A549 (cell line): ENCODE measurements at regions not wholly inside any gene's neighbourhood (a gene's known extent, or its start where the extent isn't known, plus 50 kb on each side); places are given as distances from the start of the nearest gene placed in this dataset.

Source experiments
- ATAC-seq, 2 experiments: fragments of 200-7000 bp in 1 of 2; fragments of >200 bp in 1 of 2; cut with Nextera tagmentation in 1 of 2; cut with Tn5 transposase in 1 of 2; 3 replicates each; pipeline versions ENCODE4 v1.8.0 to v1.9.1; 2018 to 2020; ENCODE audit warnings: mild to moderate bottlenecking in 1 of 2, moderate library complexity in 1 of 2
- CTCF ChIA-PET: fragments of 300-600 bp; sonication (Branson Sonifier 250); formaldehyde crosslinking; extraction: SDS; loops from one replicate; lab custom pipeline; 2021; ENCODE audit warnings: antibody characterized with exemption, inconsistent platforms; lab: Yijun Ruan, JAX
- POLR2A ChIA-PET: fragments of 350-600 bp; formaldehyde crosslinking; extraction: SDS; loops from one replicate; lab custom pipeline; 2021; ENCODE audit warnings: antibody characterized with exemption, inconsistent platforms; lab: Yijun Ruan, JAX
- DNase-seq, 2 experiments: peaks; one replicate each; pipeline versions ENCODE4 v3.0.0 to v3.0.0-alpha.2; 2011 to 2016; ENCODE audit warnings: low read depth in 1 of 2, low spot score in 1 of 2
- FAIRE-seq: peaks from 2 replicates; lab custom pipeline; 2011; peaks lifted over from hg19 to GRCh38; lab: Jason Lieb, UNC
- H3K27ac ChIP-seq, 2 experiments: fragments of >200 bp; sonication (Bioruptor Twin); formaldehyde crosslinking; 3 replicates each; pipeline ENCODE4 v1.5.1; 2016 to 2017
- H3K4me1 ChIP-seq: fragments of >200 bp; sonication (Bioruptor Twin); formaldehyde crosslinking; 3 replicates; pipeline ENCODE4 v1.6.1; 2016
- H3K4me2 ChIP-seq: fragments of >200 bp; sonication (Bioruptor Twin); formaldehyde crosslinking; 3 replicates; pipeline ENCODE4 v1.6.1; 2016
- H3K4me3 ChIP-seq: fragments of >200 bp; sonication (Bioruptor Twin); formaldehyde crosslinking; 3 replicates; pipeline ENCODE4 v1.5.1; 2016
- H3K9me3 ChIP-seq: fragments of >200 bp; sonication (Bioruptor Twin); formaldehyde crosslinking; 3 replicates; pipeline ENCODE4 v1.6.1; 2016
- ATOH8 ChIP-seq: fragments of 250-450 bp; sonication (Bioruptor Pico); IDR thresholded peaks from 2 replicates; pipeline ENCODE4 v1.5.0; 2020; ENCODE audit warnings: low read depth, mild to moderate bottlenecking, moderate library complexity
- BHLHE40 ChIP-seq: IDR thresholded peaks from 2 replicates; pipeline ENCODE4 v1.6.1; 2012; ENCODE audit warnings: low read depth, low read length, inconsistent platforms
- CHD4 ChIP-seq: fragments of 200-600 bp; sonication (generic); IDR thresholded peaks from 2 replicates; pipeline ENCODE4 v1.6.1; 2016; ENCODE audit warnings: antibody characterized with exemption, mild to moderate bottlenecking, borderline replicate concordance
- EHMT2 ChIP-seq: fragments of 200-600 bp; sonication (generic); IDR thresholded peaks from 2 replicates; pipeline ENCODE4 v1.6.1; 2016; ENCODE audit warnings: antibody characterized with exemption, low read depth, mild to moderate bottlenecking, moderate library complexity
- FOSL2 ChIP-seq, 2 experiments: fragments of 450-650 bp in 1 of 2; fragments of >200 bp in 1 of 2; sonication (Bioruptor Twin) in 1 of 2; formaldehyde crosslinking; IDR thresholded peaks; 2 replicates each; pipeline versions ENCODE4 v1.5.0 to v1.6.1; 2016 to 2020; ENCODE audit warnings: mild to moderate bottlenecking in 1 of 2, moderate library complexity in 1 of 2
- FOXS1 ChIP-seq: fragments of 250-450 bp; sonication (Bioruptor Pico); IDR thresholded peaks from 2 replicates; pipeline ENCODE4 v1.5.0; 2020; ENCODE audit warnings: mild to moderate bottlenecking, moderate library complexity
- JUN ChIP-seq, 2 experiments: fragments of >200 bp; sonication (Bioruptor Twin); formaldehyde crosslinking; IDR thresholded peaks; 2 replicates in 1 of 2; 3 replicates in 1 of 2; pipeline ENCODE4 v1.6.1; 2016 to 2017
- JUNB ChIP-seq: fragments of >200 bp; sonication (Bioruptor Twin); formaldehyde crosslinking; IDR thresholded peaks from 2 replicates; pipeline ENCODE4 v1.6.1; 2016
- KDM5A ChIP-seq: fragments of 200-600 bp; sonication (generic); IDR thresholded peaks from 2 replicates; pipeline ENCODE4 v1.6.1; 2016; ENCODE audit warnings: antibody characterized with exemption, mild to moderate bottlenecking
- MAZ ChIP-seq: fragments of 150-350 bp; IDR thresholded peaks from 2 replicates; pipeline ENCODE4 v1.6.1; 2014; ENCODE audit warnings: antibody characterized with exemption, low read depth, low read length, borderline replicate concordance
- NPAS2 ChIP-seq: fragments of 250-450 bp; sonication (Bioruptor Pico); IDR thresholded peaks from 2 replicates; pipeline ENCODE4 v1.8.0; 2022; ENCODE audit warnings: mild to moderate bottlenecking, moderate library complexity, borderline replicate concordance
- NR3C1 ChIP-seq: fragments of >200 bp; sonication (Bioruptor Twin); formaldehyde crosslinking; IDR thresholded peaks from 3 replicates; pipeline ENCODE4 v1.6.1; 2017
- PBX3 ChIP-seq: IDR thresholded peaks from 2 replicates; pipeline ENCODE4 v1.6.1; 2012
- PHF8 ChIP-seq: fragments of 200-600 bp; sonication (generic); IDR thresholded peaks from 2 replicates; pipeline ENCODE4 v1.6.1; 2016; ENCODE audit warnings: low read depth, mild to moderate bottlenecking, antibody characterized with exemption, moderate library complexity, borderline replicate concordance
- POLR2A ChIP-seq: IDR thresholded peaks from 2 replicates; pipeline ENCODE4 v1.6.1; 2012; ENCODE audit warnings: mild to moderate bottlenecking, low read length
- POLR2AphosphoS2 ChIP-seq: conservative IDR thresholded peaks from 2 replicates; pipeline ENCODE4 v1.6.1; 2012; ENCODE audit warnings: low read length, improper control_type of control experiment, inconsistent platforms
- RCOR1 ChIP-seq: fragments of 150-350 bp; IDR thresholded peaks from 2 replicates; pipeline ENCODE4 v1.6.1; 2014; ENCODE audit warnings: antibody characterized with exemption, low read length, low read depth
- REST ChIP-seq: fragments of 200-600 bp; sonication (generic); IDR thresholded peaks from 2 replicates; pipeline ENCODE4 v1.6.1; 2016; ENCODE audit warnings: antibody characterized with exemption, mild to moderate bottlenecking, moderate library complexity
- SMC3 ChIP-seq: fragments of >200 bp; sonication (Bioruptor Twin); formaldehyde crosslinking; IDR thresholded peaks from 3 replicates; pipeline ENCODE4 v1.6.1; 2018; ENCODE audit warnings: inconsistent platforms
- TP53 ChIP-seq: fragments of 250-450 bp; sonication (Bioruptor Pico); IDR thresholded peaks from 2 replicates; pipeline ENCODE4 v1.5.0; 2021; ENCODE audit warnings: mild to moderate bottlenecking, moderate library complexity
- ZC3H11A ChIP-seq: fragments of 450-650 bp; IDR thresholded peaks from 2 replicates; pipeline ENCODE4 v1.6.1; 2014; ENCODE audit warnings: antibody characterized with exemption, mild to moderate bottlenecking
- ZNF302 ChIP-seq: fragments of 250-450 bp; sonication (Bioruptor Pico); IDR thresholded peaks from 2 replicates; pipeline ENCODE4 v1.9.0; 2021; ENCODE audit warnings: inconsistent platforms, mild to moderate bottlenecking, moderate library complexity
- WGBS: methylation state at CpG from one replicate; pipeline ENCODE4 v1.1.6; 2017; ENCODE audit errors: missing lambda C conversion rate; 5-methylcytosine and 5-hydroxymethylcytosine counted together
- TF ChIP-seq, protein P1 (sequence below): fragments of >200 bp; sonication (Bioruptor Twin); formaldehyde crosslinking; IDR thresholded peaks from 3 replicates; pipeline ENCODE4 v1.5.1; 2016
- TF ChIP-seq, protein P2 (sequence below): IDR thresholded peaks from 2 replicates; pipeline ENCODE4 v1.6.1; 2012

DNA sequence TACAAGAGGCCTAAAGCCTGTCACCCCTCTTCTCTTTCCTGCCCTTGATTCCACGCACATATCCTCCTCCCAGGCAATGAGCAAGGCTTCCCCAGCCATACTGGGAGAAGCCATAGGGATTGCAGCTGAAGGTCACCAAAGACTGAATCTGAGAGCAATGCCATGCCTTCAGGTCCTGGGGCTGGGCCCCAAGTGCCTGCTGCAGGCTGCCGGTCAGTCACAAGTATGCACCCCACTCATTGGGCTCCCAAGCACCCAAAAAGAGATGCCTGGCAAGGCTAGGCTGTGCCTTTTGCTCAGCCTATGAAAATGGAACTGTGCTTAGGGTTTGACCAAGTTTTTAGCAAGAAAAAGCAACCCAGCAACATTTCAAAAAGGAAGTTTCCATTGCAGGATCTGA, 210.6 kb upstream of the MAMLD1 start:
- ChIA-PET POLR2A (no interaction called here), CTCF (no interaction called here)
- H3K4me1 ChIP-seq: peaks cover 18% of the 10 kb centered on the region
- no peak for FAIRE-seq
- H3K4me2 ChIP-seq: no peak overlapping the region
- no peak overlapping the region for H3K27ac ChIP-seq
- WGBS: 67% methylated on average over 1 of the region's 2 CpGs
- DNase-seq: no peak
- H3K9me3 ChIP-seq: no peaks in the 10 kb centered on the region
- TF ChIP-seq, protein P1, sequence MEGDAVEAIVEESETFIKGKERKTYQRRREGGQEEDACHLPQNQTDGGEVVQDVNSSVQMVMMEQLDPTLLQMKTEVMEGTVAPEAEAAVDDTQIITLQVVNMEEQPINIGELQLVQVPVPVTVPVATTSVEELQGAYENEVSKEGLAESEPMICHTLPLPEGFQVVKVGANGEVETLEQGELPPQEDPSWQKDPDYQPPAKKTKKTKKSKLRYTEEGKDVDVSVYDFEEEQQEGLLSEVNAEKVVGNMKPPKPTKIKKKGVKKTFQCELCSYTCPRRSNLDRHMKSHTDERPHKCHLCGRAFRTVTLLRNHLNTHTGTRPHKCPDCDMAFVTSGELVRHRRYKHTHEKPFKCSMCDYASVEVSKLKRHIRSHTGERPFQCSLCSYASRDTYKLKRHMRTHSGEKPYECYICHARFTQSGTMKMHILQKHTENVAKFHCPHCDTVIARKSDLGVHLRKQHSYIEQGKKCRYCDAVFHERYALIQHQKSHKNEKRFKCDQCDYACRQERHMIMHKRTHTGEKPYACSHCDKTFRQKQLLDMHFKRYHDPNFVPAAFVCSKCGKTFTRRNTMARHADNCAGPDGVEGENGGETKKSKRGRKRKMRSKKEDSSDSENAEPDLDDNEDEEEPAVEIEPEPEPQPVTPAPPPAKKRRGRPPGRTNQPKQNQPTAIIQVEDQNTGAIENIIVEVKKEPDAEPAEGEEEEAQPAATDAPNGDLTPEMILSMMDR: no peak
- TF ChIP-seq PBX3 (no peak), BHLHE40 (no peak), MAZ (no peak), JUN (IDR thresholded peaks at IDR 0.05) (no peak), FOXS1 (no peak), RCOR1 (no peak), NR3C1 (no peak), ZNF302 (CRISPR knock-in tag) (no peak)
- TF ChIP-seq, protein P2, sequence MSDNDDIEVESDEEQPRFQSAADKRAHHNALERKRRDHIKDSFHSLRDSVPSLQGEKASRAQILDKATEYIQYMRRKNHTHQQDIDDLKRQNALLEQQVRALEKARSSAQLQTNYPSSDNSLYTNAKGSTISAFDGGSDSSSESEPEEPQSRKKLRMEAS: no peak
- no peak for ATAC-seq
- no peak overlapping the region for H3K4me3 ChIP-seq

DNA sequence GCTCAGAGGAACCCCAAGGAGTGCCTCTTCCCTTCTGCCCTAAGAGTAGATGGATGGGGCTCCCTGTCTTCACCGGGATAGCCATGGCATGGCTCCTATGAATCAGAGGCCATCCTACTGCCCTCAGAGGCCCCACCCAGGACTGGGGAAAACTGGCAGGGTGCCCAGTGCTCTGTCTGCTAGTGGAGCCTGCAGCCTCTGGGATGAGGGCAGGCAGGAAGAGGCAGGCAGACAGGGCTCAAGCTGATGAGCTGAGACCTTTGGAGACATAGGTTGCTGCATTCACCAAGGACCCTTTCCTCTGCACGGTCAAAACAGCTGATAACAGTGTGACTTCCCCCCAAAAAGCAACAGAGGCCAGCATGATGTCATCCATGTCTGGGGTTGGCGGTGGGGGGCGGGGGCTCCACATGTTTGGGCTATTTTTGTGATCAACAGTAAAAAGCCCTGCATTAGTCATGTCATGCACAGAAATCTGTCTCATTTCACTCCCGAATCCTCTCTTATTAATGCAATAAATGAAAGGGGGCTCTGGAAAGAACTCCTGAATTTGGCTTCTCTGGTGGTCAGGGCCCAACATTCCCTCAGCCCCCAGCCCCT, 207.6 kb upstream of the MAMLD1 start:
- WGBS: 13% methylated on average over 4 of the region's 5 CpGs
- CTCF ChIA-PET: interaction anchor here (0.6 kb wide), 1 partner anchor 71 kb away, joined by 3 read pairs; no protein-coding TSS in a partner anchor
- ATAC-seq: peak; percentile 92 to 97

More for the DNA sequence above, 207.6 kb upstream of the MAMLD1 start:
- DNase-seq (peak; percentile 28 to 58), FAIRE-seq (no peak)
- Histone ChIP-seq H3K4me2 (peak overlapping the region; percentile 59), H3K4me3 (no peak overlapping the region), H3K9me3 (no peaks in the 10 kb centered on the region), H3K27ac (peak overlapping the region; percentile 44 to 76; a peak in 5 of 6 replicates), H3K4me1 (peaks cover 18% of the 10 kb centered on the region)
- TF ChIP-seq KDM5A (no peak), RCOR1 (no peak), POLR2AphosphoS2 (no peak), FOSL2 (IDR thresholded peaks at IDR 0.05) (no peak), FOSL2 (CRISPR knock-in tag; IDR thresholded peaks at IDR 0.05) (no peak), REST (no peak), PHF8 (no peak), EHMT2 (no peak), TP53 (CRISPR knock-in tag) (no peak), POLR2A (no peak), ZC3H11A (no peak), SMC3 (no peak), JUNB (no peak), PBX3 (no peak), CHD4 (no peak), BHLHE40 (no peak), MAZ (no peak), ATOH8 (CRISPR knock-in tag) (no peak), NPAS2 (CRISPR knock-in tag) (no peak), ZNF302 (CRISPR knock-in tag) (no peak)
- TF ChIP-seq, protein P2: no peak
- POLR2A ChIA-PET: interaction anchor here (0.6 kb wide), 3 partner anchors 66 to 615 kb away, joined by 3 to 4 read pairs (median 4); partner anchors contain the start of gene EOLA1
